KMS-11 (cell line): ENCODE measurements at regions not wholly inside any gene's neighbourhood (a gene's known extent, or its start where the extent isn't known, plus 50 kb on each side); places are given as distances from the start of the nearest gene placed in this dataset.

Experiments used
- H2AFZ ChIP-seq: fragments of 200-600 bp; sonication (generic); 2 replicates; pipeline ENCODE4 v1.6.1; 2016; ENCODE audit warnings: antibody characterized with exemption, mixed run types, low read depth
- H3K27ac ChIP-seq: fragments of 200-600 bp; sonication (generic); 2 replicates; pipeline ENCODE4 v1.6.1; 2016; ENCODE audit warnings: mild to moderate bottlenecking, mixed run types
- H3K27me3 ChIP-seq: fragments of 200-600 bp; sonication (generic); 2 replicates; pipeline ENCODE4 v1.6.1; 2017; ENCODE audit warnings: mild to moderate bottlenecking, low read depth, mixed run types, moderate library complexity; ENCODE audit not compliant: insufficient read depth
- H3K36me3 ChIP-seq: fragments of 200-600 bp; sonication (generic); 2 replicates; pipeline ENCODE4 v1.6.1; 2017; ENCODE audit warnings: mild to moderate bottlenecking, mixed run types; ENCODE audit not compliant: insufficient read depth
- H3K4me1 ChIP-seq: fragments of 200-600 bp; sonication (generic); 2 replicates; pipeline ENCODE4 v1.6.1; 2016; ENCODE audit warnings: mild to moderate bottlenecking, low read depth, mixed run types; ENCODE audit not compliant: poor library complexity, severe bottlenecking
- H3K4me2 ChIP-seq: fragments of 200-600 bp; sonication (generic); 2 replicates; pipeline ENCODE4 v1.7.0; 2016; ENCODE audit warnings: mild to moderate bottlenecking, mixed run types
- H3K4me3 ChIP-seq: fragments of 200-600 bp; sonication (generic); IDR thresholded peaks from 2 replicates; pipeline ENCODE4 v1.6.1; 2017; ENCODE audit warnings: low read depth, low read length, mixed read lengths; ENCODE audit not compliant: insufficient read depth
- H3K79me2 ChIP-seq: fragments of 200-600 bp; sonication (generic); 2 replicates; pipeline ENCODE4 v1.6.1; 2016; ENCODE audit warnings: low read depth, mixed run types; ENCODE audit not compliant: insufficient read depth
- H3K9ac ChIP-seq: fragments of 200-600 bp; sonication (generic); 2 replicates; pipeline ENCODE4 v1.6.1; 2016; ENCODE audit warnings: mild to moderate bottlenecking, mixed run types
- H4K20me1 ChIP-seq: fragments of 200-600 bp; sonication (generic); 2 replicates; pipeline ENCODE4 v1.6.1; 2016; ENCODE audit warnings: mild to moderate bottlenecking, mixed run types; ENCODE audit not compliant: insufficient read depth
- TF ChIP-seq, protein P1 (sequence below): fragments of 200-600 bp; sonication (generic); conservative IDR thresholded peaks from 2 replicates; pipeline ENCODE4 v1.6.1; 2017; ENCODE audit warnings: low read depth, mild to moderate bottlenecking, antibody characterized with exemption, low read length, moderate library complexity, mixed read lengths

DNA sequence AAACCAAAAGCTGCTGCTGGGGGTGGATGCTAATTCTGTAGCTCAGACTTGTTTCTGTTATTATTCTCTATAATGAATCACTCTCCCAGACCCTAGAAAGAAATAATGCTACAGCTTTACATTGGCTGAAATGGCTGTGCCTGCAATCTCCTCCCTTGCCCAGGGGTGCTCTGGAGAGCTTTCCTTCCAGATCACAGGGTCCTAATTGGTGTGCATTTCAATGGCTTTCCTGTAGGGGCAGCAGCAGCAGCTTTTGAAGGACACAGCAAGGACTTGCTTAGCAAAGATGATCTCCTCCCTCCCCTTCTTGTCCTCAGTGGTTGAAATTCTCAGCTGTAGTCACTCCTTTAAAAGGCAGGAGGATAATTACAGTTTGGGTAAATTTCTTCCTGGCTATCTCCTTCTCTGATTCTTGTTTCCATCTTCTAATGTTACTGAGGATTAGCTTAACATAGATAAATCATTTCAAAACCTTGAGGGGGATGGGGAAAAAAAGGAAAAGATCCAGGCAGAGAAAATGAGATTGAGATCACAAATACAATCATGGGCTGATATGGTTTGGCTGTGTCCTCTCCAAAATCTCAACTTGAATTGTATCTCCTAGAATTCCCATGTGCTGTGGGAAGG, 120.2 kb upstream of the CTTNBP2 start:
- H2AFZ ChIP-seq, result no peak overlapping the region
- no peak overlapping the region for H3K9ac ChIP-seq
- no peak overlapping the region for H3K27ac ChIP-seq
- no peaks in the 10 kb centered on the region for H3K4me1 ChIP-seq
- H3K36me3 ChIP-seq, result no peaks in the 10 kb centered on the region
- H3K79me2 ChIP-seq, result no peaks in the 10 kb centered on the region
- no peaks in the 10 kb centered on the region for H3K27me3 ChIP-seq
- H4K20me1 ChIP-seq, result no peaks in the 10 kb centered on the region
- H3K4me2 ChIP-seq, result no peak overlapping the region
- TF ChIP-seq, protein P1, sequence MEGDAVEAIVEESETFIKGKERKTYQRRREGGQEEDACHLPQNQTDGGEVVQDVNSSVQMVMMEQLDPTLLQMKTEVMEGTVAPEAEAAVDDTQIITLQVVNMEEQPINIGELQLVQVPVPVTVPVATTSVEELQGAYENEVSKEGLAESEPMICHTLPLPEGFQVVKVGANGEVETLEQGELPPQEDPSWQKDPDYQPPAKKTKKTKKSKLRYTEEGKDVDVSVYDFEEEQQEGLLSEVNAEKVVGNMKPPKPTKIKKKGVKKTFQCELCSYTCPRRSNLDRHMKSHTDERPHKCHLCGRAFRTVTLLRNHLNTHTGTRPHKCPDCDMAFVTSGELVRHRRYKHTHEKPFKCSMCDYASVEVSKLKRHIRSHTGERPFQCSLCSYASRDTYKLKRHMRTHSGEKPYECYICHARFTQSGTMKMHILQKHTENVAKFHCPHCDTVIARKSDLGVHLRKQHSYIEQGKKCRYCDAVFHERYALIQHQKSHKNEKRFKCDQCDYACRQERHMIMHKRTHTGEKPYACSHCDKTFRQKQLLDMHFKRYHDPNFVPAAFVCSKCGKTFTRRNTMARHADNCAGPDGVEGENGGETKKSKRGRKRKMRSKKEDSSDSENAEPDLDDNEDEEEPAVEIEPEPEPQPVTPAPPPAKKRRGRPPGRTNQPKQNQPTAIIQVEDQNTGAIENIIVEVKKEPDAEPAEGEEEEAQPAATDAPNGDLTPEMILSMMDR, result peak; percentile 79
- H3K4me3 ChIP-seq, result no peak overlapping the region

DNA sequence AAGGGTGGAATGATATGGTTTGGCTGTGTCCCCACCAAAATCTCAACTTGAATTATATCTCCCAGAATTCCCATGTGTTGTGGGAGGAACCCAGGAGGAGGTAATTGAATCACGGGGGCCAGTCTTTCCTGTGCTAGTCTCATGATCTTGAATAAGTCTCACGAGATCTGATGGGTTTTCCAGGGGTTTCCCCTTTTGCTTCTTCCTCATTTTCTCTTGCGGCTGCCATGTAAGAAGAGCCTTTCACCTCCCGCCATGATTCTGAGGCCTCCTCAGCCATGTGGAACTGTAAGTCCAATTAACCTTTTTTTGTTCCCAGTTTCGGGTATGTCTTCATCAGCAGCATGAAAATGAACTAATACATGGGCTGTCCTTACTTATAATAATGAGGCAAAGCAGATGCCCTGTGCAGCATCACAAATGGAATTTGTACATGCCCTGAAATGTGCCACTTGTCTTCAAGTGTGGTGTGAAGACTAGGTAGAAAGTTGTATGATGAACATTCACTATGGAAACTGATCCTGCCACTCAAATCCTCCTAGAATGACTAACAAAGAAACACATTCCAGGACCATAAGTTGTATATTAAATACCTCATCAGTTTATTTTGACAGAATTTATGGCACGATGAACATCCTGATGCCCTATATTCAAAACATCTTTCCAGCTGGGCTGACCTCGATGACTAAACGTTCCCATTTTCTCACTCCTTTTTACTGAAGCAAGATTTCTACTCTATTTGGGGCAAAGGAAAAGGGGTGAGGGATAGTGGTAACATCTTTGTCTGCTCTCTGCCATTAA, 122.8 kb upstream of the CTTNBP2 start:
- H3K4me1 ChIP-seq, result no peaks in the 10 kb centered on the region
- no peaks in the 10 kb centered on the region for H3K27me3 ChIP-seq
- TF ChIP-seq, protein P1, result no peak
- no peak overlapping the region for H3K27ac ChIP-seq
- H3K4me3 ChIP-seq, result no peak overlapping the region
- no peak overlapping the region for H3K4me2 ChIP-seq
- H4K20me1 ChIP-seq, result no peaks in the 10 kb centered on the region
- H3K79me2 ChIP-seq, result no peaks in the 10 kb centered on the region
- H2AFZ ChIP-seq, result no peak overlapping the region
- no peaks in the 10 kb centered on the region for H3K36me3 ChIP-seq
- H3K9ac ChIP-seq, result no peak overlapping the region

DNA sequence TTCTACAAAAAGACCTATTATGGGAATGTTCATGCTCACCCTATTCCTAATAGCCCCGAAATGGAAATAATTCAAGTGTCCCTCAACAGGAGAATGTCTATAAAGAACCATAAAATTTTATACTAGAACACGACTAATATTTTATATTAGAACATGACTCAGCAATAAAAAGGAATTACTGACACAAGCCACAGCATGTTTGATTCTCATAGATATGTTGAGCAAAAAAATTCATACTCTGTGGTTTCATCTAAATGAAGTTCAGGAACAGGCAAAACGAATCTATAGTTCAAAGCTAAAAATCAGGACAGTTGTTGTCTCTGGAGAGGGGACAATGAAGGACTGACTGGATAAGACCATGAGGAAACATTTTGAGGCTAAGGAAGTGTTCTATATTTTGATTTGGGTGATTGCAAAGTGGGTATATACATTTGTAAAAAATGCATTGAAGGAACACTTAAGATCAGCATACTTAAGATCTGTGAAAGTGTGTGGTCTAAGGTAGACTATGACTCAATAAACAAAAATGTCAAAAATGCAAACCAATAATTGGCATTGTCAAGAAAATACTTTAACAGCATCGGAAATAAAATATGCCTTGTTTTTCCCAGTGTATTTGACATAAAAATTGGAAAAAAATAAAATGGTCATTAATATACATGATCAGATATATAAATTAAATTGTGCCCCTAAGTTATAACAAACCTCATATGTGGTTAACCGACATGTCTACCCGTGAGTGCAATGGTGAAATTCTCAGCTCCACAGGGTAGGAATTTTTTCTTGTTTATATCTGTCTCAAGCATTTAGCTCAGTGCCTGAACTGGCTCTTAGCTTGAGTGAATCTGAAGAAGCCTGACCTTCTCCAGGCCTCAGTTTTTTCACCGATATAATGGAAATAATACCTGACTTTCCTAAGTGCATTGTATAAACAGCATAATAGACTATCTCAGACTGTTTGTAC, 124.9 kb upstream of the CTTNBP2 start:
- Histone ChIP-seq H3K4me2 (no peak overlapping the region), H2AFZ (no peak overlapping the region), H3K27ac (no peak overlapping the region), H3K27me3 (no peaks in the 10 kb centered on the region), H4K20me1 (no peaks in the 10 kb centered on the region), H3K9ac (no peak overlapping the region), H3K79me2 (no peaks in the 10 kb centered on the region), H3K4me3 (no peak overlapping the region), H3K4me1 (no peaks in the 10 kb centered on the region), H3K36me3 (no peaks in the 10 kb centered on the region)
- TF ChIP-seq, protein P1, result no peak

DNA sequence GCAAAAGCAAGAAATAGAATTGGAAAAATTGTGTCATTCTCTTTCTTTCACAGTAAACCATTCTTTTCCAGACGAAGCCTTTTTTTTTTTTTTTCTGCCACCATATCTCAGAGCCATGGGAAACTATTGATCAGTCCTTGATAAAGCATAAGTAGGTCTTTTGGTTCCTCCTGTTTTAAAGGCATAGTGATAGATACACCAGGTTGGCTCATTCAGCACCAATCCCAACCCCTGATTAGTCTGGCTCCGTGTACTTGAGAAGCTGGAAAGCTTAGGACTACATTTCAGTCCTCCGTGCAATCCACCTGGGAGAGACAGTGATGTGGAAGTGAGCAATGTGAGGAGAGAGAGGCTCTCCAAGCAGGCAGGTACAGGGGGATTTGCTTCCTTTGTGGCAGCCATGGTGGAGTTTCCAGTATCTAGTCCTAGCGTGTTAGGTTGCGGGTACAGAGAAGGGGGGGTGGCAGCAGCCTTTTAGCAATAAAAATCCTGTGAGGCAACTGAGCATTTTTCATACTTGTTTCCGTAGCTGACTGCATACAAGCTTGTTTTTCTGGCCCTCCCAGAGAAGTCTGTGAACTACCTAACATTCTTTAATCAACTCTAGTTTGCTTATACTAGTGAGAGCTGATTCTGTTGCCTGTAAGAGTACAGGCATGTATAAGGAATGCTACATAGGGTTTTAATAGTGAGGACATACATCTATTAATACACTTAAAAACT, 127.4 kb upstream of the CTTNBP2 start:
- Histone ChIP-seq H3K27ac (no peak overlapping the region), H3K4me1 (no peaks in the 10 kb centered on the region)
- TF ChIP-seq, protein P1, result no peak

More for the DNA sequence above, 127.4 kb upstream of the CTTNBP2 start:
- Histone ChIP-seq H2AFZ (no peak overlapping the region), H3K9ac (no peak overlapping the region), H3K4me3 (no peak overlapping the region), H3K79me2 (no peaks in the 10 kb centered on the region), H4K20me1 (no peaks in the 10 kb centered on the region), H3K27me3 (no peaks in the 10 kb centered on the region), H3K36me3 (no peaks in the 10 kb centered on the region), H3K4me2 (no peak overlapping the region)
